ENCODE measurements at regions not wholly inside any gene's neighbourhood (a gene's known extent, or its start where the extent isn't known, plus 50 kb on each side); places are given as distances from the start of the nearest gene placed in this dataset.

GRCh38 chr21:34205811-34206571 lies 132.6 kb downstream of the MRPS6 start:
- Histone ChIP-seq H3K79me2 (no peaks in the 10 kb centered on the region), H3K9me2 (replicated peaks; ENCODE audit: insufficient read depth) (no peaks in the 10 kb centered on the region), H3K27me3 (no peaks in the 10 kb centered on the region), H3K4me2 (peak overlapping the region; percentile 18), H3K4me3 (no peak overlapping the region), H3K9me3 (ENCODE audit: low read depth) (no peaks in the 10 kb centered on the region), H3K27ac (peak overlapping the region; percentile 22), H3K4me1 (ENCODE audit: insufficient read depth) (peaks cover 47% of the 10 kb centered on the region), H3K36me3 (replicated peaks; ENCODE audit: insufficient read depth, low read depth) (no peaks in the 10 kb centered on the region), H4K20me1 (ENCODE audit: insufficient read depth, poor library complexity, severe bottlenecking) (no peaks in the 10 kb centered on the region), H2AFZ (no peak overlapping the region)
- no peak for DNase-seq (ENCODE audit: low spot score)
- WGBS (ENCODE audit: low lambda C conversion rate, missing lambda C conversion rate): 63% methylated on average over 2 of the region's 2 CpGs
- TF ChIP-seq EZH2 (IDR thresholded peaks at IDR 0.05; ENCODE audit: borderline replicate concordance) (no peak), EZH2phosphoT487 (IDR thresholded peaks at IDR 0.05; ENCODE audit: low read depth, severe bottlenecking, unreplicated experiment) (no peak)
- TF ChIP-seq, protein P1, sequence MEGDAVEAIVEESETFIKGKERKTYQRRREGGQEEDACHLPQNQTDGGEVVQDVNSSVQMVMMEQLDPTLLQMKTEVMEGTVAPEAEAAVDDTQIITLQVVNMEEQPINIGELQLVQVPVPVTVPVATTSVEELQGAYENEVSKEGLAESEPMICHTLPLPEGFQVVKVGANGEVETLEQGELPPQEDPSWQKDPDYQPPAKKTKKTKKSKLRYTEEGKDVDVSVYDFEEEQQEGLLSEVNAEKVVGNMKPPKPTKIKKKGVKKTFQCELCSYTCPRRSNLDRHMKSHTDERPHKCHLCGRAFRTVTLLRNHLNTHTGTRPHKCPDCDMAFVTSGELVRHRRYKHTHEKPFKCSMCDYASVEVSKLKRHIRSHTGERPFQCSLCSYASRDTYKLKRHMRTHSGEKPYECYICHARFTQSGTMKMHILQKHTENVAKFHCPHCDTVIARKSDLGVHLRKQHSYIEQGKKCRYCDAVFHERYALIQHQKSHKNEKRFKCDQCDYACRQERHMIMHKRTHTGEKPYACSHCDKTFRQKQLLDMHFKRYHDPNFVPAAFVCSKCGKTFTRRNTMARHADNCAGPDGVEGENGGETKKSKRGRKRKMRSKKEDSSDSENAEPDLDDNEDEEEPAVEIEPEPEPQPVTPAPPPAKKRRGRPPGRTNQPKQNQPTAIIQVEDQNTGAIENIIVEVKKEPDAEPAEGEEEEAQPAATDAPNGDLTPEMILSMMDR (IDR thresholded peaks at IDR 0.05; ENCODE audit: poor library complexity): no peak

GRCh38 chr21:34213959-34214358 lies 140.6 kb downstream of the MRPS6 start:
- no peaks in the 10 kb centered on the region for H3K27me3 ChIP-seq
- no peak overlapping the region for H3K4me2 ChIP-seq
- H3K36me3 ChIP-seq (replicated peaks; ENCODE audit: insufficient read depth, low read depth): no peaks in the 10 kb centered on the region
- no peak for TF ChIP-seq EZH2 (IDR thresholded peaks at IDR 0.05; ENCODE audit: borderline replicate concordance)
- TF ChIP-seq EZH2phosphoT487 (IDR thresholded peaks at IDR 0.05; ENCODE audit: low read depth, severe bottlenecking, unreplicated experiment): no peak
- TF ChIP-seq, protein P1 (IDR thresholded peaks at IDR 0.05; ENCODE audit: poor library complexity): no peak
- H2AFZ ChIP-seq: no peak overlapping the region
- H3K9me3 ChIP-seq (ENCODE audit: low read depth): no peaks in the 10 kb centered on the region
- no peaks in the 10 kb centered on the region for H3K9me2 ChIP-seq (replicated peaks; ENCODE audit: insufficient read depth)
- no peaks in the 10 kb centered on the region for H3K4me1 ChIP-seq (ENCODE audit: insufficient read depth)
- no peak overlapping the region for H3K4me3 ChIP-seq
- H4K20me1 ChIP-seq (ENCODE audit: insufficient read depth, poor library complexity, severe bottlenecking): no peaks in the 10 kb centered on the region
- DNase-seq (ENCODE audit: low spot score): no peak
- no peaks in the 10 kb centered on the region for H3K79me2 ChIP-seq
- no peak overlapping the region for H3K27ac ChIP-seq

- H3K36me3 ChIP-seq (replicated peaks; ENCODE audit: insufficient read depth, low read depth): no peaks in the 10 kb centered on the region
- no peak for DNase-seq (ENCODE audit: low spot score)
- 77% methylated on average over 4 of the region's 4 CpGs for WGBS (ENCODE audit: low lambda C conversion rate, missing lambda C conversion rate)
- H3K4me2 ChIP-seq: no peak overlapping the region
- no peak overlapping the region for H3K27ac ChIP-seq
- H2AFZ ChIP-seq: no peak overlapping the region
- no peaks in the 10 kb centered on the region for H3K27me3 ChIP-seq
- no peak overlapping the region for H3K4me3 ChIP-seq
- no peaks in the 10 kb centered on the region for H3K9me3 ChIP-seq (ENCODE audit: low read depth)
- H3K79me2 ChIP-seq: no peaks in the 10 kb centered on the region
- no peaks in the 10 kb centered on the region for H4K20me1 ChIP-seq (ENCODE audit: insufficient read depth, poor library complexity, severe bottlenecking)
- H3K9me2 ChIP-seq (replicated peaks; ENCODE audit: insufficient read depth): no peaks in the 10 kb centered on the region
- H3K4me1 ChIP-seq (ENCODE audit: insufficient read depth): no peaks in the 10 kb centered on the region
- TF ChIP-seq EZH2phosphoT487 (IDR thresholded peaks at IDR 0.05; ENCODE audit: low read depth, severe bottlenecking, unreplicated experiment): no peak
- no peak for TF ChIP-seq EZH2 (IDR thresholded peaks at IDR 0.05; ENCODE audit: borderline replicate concordance)
- TF ChIP-seq, protein P1 (IDR thresholded peaks at IDR 0.05; ENCODE audit: poor library complexity): no peak
These were observed 142.1 kb downstream of the MRPS6 start for GRCh38 chr21:34215501-34215900.

All from hepatocyte (in vitro differentiated cells).